ENCODE measurements at regions not wholly inside any gene's neighbourhood (a gene's known extent, or its start where the extent isn't known, plus 50 kb on each side); places are given as distances from the start of the nearest gene placed in this dataset.

DNA sequence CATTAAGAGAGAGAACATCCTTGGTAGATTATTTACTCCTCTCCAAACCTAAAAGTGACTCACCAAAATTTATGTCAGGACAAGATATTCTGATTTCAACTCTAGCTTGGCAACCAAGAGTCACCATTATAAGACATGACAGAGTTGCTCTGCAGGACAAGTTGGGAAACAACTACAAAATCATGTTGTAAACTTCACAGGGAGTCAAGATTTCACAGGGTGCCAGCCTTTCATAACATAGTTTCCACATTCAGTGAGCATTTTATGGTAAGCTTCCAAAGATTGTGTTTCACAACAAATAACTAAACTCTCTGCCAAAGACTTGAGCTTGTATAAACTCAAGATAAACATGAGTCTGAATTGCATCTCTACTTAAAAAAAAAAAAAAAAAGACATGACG lies 121.0 kb upstream of the DIAPH2 start:
- POLR2A ChIA-PET (ENCODE audit: low non-redundant PET): no interaction called here
- no peak overlapping the region for H3K27ac ChIP-seq
- no peak for DNase-seq (ENCODE audit: low spot score)
- CTCF ChIA-PET: no interaction called here
- TF ChIP-seq, protein P1, sequence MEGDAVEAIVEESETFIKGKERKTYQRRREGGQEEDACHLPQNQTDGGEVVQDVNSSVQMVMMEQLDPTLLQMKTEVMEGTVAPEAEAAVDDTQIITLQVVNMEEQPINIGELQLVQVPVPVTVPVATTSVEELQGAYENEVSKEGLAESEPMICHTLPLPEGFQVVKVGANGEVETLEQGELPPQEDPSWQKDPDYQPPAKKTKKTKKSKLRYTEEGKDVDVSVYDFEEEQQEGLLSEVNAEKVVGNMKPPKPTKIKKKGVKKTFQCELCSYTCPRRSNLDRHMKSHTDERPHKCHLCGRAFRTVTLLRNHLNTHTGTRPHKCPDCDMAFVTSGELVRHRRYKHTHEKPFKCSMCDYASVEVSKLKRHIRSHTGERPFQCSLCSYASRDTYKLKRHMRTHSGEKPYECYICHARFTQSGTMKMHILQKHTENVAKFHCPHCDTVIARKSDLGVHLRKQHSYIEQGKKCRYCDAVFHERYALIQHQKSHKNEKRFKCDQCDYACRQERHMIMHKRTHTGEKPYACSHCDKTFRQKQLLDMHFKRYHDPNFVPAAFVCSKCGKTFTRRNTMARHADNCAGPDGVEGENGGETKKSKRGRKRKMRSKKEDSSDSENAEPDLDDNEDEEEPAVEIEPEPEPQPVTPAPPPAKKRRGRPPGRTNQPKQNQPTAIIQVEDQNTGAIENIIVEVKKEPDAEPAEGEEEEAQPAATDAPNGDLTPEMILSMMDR (conservative IDR thresholded peaks at IDR 0.05; ENCODE audit: low read depth): no peak

DNA sequence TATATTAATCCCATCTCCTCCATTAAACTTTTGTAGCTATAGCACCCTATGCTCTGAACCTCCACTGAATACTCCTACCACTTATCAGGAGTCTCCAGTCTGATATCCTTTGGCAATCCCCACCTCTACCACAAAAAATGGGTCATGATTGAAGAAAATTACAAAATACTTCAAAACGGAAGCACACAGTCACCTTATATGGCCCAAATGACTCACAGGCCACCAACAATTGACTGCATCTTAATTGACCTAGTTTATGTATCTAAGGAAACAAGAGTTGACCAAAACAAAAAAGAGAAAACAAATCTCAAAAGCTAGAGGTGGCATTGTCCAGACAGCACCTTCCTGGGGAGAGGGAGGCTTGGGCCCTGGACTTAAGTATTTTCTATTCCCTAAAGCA lies 120.0 kb upstream of the DIAPH2 start:
- ChIA-PET CTCF (no interaction called here), POLR2A (ENCODE audit: low non-redundant PET) (no interaction called here)
- TF ChIP-seq, protein P1 (conservative IDR thresholded peaks at IDR 0.05; ENCODE audit: low read depth): no peak
- DNase-seq (ENCODE audit: low spot score): no peak
- H3K27ac ChIP-seq: no peak overlapping the region

DNA sequence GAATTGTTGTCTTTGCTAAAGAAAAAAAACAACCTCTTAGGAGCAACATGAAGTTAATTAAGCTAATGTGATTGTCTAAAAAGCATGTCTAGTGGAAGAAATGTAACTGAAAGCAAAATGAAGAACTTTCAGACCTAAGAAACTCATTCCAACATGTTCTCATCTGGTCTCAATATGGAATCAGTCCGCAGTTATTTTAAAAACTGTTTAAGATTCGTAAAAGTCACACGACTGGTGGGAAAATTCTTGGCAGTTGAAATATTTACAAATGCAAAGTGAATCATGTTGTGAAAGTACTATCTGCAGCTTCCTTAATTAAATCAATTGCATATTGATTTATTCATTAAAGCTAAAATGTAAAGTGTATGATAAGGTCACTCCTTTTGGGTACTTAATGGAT lies 117.8 kb upstream of the DIAPH2 start:
- ChIA-PET POLR2A (ENCODE audit: low non-redundant PET) (no interaction called here), CTCF (no interaction called here)
- TF ChIP-seq, protein P1 (conservative IDR thresholded peaks at IDR 0.05; ENCODE audit: low read depth): no peak
- no peak overlapping the region for H3K27ac ChIP-seq
- DNase-seq (ENCODE audit: low spot score): no peak

DNA sequence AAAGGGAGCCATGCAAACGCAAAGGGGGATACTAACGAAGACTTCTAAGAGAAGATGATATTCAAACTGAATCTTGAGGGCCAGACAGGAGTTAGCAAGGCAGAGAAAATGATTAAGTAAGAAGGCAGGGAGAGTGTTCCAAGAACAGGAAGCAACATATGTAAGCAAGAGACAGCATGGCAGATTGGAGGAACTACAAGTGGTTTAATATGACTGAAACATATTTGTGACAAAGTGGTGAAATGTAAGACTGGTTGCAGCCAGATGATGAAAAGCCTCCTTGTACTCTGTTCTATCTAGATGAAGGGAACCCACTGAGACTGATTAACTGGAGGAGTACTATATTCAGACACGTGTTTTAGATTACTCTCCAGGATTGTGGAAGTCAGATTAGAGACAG lies 116.6 kb upstream of the DIAPH2 start:
- TF ChIP-seq, protein P1 (conservative IDR thresholded peaks at IDR 0.05; ENCODE audit: low read depth): no peak
- CTCF ChIA-PET: no interaction called here
- no peak overlapping the region for H3K27ac ChIP-seq
- no peak for DNase-seq (ENCODE audit: low spot score)
- POLR2A ChIA-PET (ENCODE audit: low non-redundant PET): no interaction called here

DNA sequence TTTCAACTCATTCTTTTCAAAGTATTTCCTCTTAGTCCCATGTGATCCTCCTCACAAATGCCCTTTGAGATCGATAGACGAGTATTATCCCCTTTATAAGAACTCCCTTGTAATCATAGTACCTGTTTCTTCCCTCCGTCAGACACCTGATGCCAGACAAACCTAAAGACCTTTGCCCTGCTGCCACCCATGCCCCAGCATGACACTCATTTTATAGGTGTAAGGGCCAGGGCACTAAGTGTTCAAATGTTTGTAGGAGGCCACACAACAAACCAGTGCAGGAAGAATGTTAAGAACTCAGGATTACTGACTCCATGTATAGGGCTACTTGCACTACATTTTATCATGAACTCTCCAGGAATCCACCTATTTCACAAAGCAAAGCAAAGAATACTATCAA lies 115.6 kb upstream of the DIAPH2 start:
- H3K27ac ChIP-seq: no peak overlapping the region
- no peak for DNase-seq (ENCODE audit: low spot score)
- ChIA-PET CTCF (no interaction called here), POLR2A (ENCODE audit: low non-redundant PET) (no interaction called here)
- TF ChIP-seq, protein P1 (conservative IDR thresholded peaks at IDR 0.05; ENCODE audit: low read depth): no peak

GRCh38 chrX:96575011-96575410 lies 109.6 kb upstream of the DIAPH2 start:
- H3K27ac ChIP-seq: no peak overlapping the region
- ChIA-PET POLR2A (ENCODE audit: low non-redundant PET) (no interaction called here), CTCF (no interaction called here)
- TF ChIP-seq, protein P1 (conservative IDR thresholded peaks at IDR 0.05; ENCODE audit: low read depth): no peak
- no peak for DNase-seq (ENCODE audit: low spot score)

DNA sequence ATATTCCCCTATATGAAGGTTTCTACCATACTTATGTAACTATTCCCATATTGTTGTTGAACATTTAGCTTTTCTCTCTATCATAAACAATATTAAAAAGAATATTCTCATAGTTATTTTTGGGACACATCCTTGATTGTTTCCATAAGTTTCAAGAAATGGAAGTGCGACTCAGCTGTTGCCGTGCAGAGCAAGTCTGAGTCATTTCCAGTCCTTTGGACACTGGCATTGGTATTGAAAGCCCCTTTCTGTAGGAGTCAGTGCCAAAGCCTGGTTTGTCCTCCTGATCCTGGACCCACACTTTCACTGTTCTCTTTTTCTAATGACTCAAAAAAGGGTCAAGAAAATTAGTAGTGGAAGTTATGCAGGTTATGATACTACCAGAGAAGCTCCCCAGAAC lies 108.3 kb upstream of the DIAPH2 start:
- H3K27ac ChIP-seq: no peak overlapping the region
- ChIA-PET POLR2A (ENCODE audit: low non-redundant PET) (no interaction called here), CTCF (no interaction called here)
- TF ChIP-seq, protein P1 (conservative IDR thresholded peaks at IDR 0.05; ENCODE audit: low read depth): no peak
- no peak for DNase-seq (ENCODE audit: low spot score)
